Activated naive CD8-positive, alpha-beta T cell treated with anti-CD3 and anti-CD28 coated beads for 36 hours (primary cell): ENCODE measurements at regions not wholly inside any gene's neighbourhood (a gene's known extent, or its start where the extent isn't known, plus 50 kb on each side); places are given as distances from the start of the nearest gene placed in this dataset.
A peak's percentile ranks its signal among the peaks of the same experiment; 100 is the strongest.

ENCODE experiments used
- DNase-seq: peaks from one replicate; pipeline ENCODE4 v3.0.0; 2021
- H3K27ac Mint-ChIP-seq: one replicate; pipeline ENCODE4 v1.8.0; 2022; ENCODE audit warnings: mild to moderate bottlenecking, moderate library complexity, mixed read lengths
- H3K27me3 Mint-ChIP-seq: one replicate; pipeline ENCODE4 v1.8.0; 2022; ENCODE audit warnings: mild to moderate bottlenecking, mixed read lengths
- H3K36me3 Mint-ChIP-seq: one replicate; pipeline ENCODE4 v1.8.0; 2021; ENCODE audit warnings: mild to moderate bottlenecking, mixed read lengths
- H3K4me1 Mint-ChIP-seq: one replicate; pipeline ENCODE4 v1.8.0; 2021; ENCODE audit warnings: mixed read lengths
- H3K4me3 Mint-ChIP-seq: one replicate; pipeline ENCODE4 v1.8.0; 2022; ENCODE audit warnings: mild to moderate bottlenecking, moderate library complexity, mixed read lengths
- H3K9me3 Mint-ChIP-seq: one replicate; pipeline ENCODE4 v1.8.0; 2022; ENCODE audit warnings: mixed read lengths

DNA sequence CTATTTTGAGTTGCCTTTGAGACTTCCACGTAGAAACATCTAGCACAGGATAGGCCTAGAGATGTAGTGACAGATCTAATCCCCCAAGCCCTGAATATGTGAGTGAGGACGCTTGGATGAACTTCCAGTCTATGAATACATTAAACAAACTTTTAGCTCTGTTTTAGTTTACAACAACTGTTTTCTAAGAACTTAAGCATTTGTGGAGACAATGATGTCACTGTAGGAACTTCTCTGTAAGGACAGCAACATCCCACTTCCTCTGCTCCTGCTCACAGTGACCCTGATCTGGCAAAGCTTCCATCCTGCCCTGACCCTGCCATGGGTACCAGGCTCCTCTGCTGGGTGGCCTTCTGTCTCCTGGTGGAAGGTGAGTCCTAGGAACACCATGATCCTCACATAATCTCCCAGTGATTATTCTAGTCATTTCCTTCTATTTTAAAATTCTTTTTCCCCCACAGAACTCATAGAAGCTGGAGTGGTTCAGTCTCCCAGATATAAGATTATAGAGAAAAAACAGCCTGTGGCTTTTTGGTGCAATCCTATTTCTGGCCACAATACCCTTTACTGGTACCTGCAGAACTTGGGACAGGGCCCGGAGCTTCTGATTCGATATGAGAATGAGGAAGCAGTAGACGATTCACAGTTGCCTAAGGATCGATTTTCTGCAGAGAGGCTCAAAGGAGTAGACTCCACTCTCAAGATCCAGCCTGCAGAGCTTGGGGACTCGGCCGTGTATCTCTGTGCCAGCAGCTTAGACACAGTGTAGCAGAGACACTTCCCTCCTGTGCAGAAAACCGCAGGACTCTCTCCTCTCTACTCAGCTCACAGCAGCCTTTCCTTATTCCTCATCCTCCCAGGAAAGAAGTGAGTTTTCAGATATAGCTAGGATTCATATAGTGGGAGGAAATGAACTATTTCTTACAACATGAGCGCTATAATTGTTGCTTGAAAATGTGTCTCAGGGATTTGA is 194.4 kb upstream of the PRSS1 start:
- H3K9me3 Mint-ChIP-seq, result no peaks in the 10 kb centered on the region
- no peak overlapping the region for H3K4me3 Mint-ChIP-seq
- no peaks in the 10 kb centered on the region for H3K36me3 Mint-ChIP-seq
- peaks cover 7% of the 10 kb centered on the region for H3K27me3 Mint-ChIP-seq
- H3K4me1 Mint-ChIP-seq, result peaks cover 2% of the 10 kb centered on the region
- DNase-seq, result no peak
- no peak overlapping the region for H3K27ac Mint-ChIP-seq

DNA sequence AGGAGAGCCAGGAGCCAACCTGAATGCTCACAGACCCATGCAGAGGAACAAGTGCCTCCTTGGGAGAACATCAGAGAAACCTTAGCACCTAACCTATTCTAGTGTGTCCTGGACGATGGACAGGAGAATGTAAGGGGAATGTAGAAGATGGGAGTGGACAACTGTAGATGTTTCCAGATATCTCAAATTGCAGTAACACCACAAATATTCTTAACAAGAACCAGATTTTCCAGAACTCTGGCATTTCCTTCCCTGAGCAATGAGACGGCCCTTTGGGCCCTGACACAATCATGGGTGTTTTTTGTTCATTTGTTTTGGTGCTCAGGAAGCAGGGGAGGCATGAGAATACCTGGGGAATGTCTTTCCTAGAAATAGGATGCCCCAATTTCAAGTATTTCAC is 196.1 kb upstream of the PRSS1 start:
- Mint-ChIP-seq H3K27me3 (peaks cover 3% of the 10 kb centered on the region), H3K4me1 (peaks cover 2% of the 10 kb centered on the region), H3K27ac (no peak overlapping the region), H3K4me3 (no peak overlapping the region), H3K36me3 (no peaks in the 10 kb centered on the region), H3K9me3 (no peaks in the 10 kb centered on the region)
- no peak for DNase-seq

DNA sequence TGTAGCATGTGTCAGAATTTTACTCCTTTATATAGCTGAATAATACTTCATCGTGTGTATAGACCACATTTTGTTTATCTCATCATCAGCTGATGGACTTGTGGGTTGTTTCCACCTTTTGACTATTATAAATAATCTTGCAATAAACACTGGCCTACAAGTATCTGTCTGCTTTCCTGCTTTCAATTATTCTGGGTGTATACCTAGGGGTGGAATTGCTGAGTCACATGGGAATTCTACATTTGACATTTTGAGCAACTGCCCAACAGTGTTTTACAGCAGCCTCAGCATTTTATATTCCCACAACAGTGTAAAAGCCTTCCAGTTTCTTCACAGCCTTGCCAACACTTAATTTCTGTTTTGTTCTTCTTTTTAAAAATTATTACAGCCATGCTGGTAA is 200.3 kb upstream of the PRSS1 start:
- no peak for DNase-seq
- Mint-ChIP-seq H3K4me3 (no peak overlapping the region), H3K36me3 (no peaks in the 10 kb centered on the region), H3K27ac (no peak overlapping the region), H3K27me3 (no peaks in the 10 kb centered on the region), H3K4me1 (no peaks in the 10 kb centered on the region), H3K9me3 (no peaks in the 10 kb centered on the region)

DNA sequence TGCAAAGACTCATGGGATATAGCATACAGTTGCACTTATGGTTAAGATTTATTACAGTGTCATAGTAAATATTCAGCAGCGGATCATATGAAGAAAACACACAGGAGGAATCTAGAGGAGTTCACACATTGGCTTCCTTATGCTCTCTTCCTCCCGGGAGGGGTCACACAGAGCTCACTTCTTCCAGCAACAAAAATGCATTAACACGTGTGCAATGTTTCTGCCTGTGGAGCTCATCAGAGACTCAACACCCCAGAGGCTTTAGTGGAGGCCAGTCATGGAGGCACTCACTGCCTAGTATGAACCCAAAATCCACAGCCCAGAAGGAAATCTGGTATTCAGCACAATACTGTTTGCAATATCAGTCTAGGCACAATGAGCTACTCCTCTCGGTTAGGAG is 202.8 kb upstream of the PRSS1 start:
- H3K9me3 Mint-ChIP-seq, result no peaks in the 10 kb centered on the region

DNA sequence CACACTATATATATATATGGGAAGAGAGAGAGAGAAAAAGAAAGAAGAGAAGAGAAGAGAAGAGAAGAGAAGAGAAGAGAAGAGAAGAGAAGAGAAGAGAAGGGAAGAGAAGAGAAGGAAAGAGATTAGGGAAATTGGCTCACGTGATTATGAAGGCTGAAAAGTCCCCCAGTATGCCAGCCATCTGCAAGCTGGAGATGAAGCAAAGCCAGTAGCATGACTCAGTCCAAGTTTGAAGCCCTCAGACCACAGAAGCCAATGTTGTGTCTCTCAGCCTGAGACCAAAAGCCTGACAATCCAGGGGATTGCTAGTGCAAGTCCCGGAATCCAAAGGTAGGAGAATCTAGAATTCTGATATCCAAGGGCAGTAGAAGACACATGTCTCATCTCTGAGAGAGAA is 206.3 kb upstream of the PRSS1 start:
- Mint-ChIP-seq H3K27me3 (no peaks in the 10 kb centered on the region), H3K4me1 (peaks cover 14% of the 10 kb centered on the region), H3K27ac (no peak overlapping the region), H3K4me3 (no peak overlapping the region), H3K9me3 (no peaks in the 10 kb centered on the region), H3K36me3 (no peaks in the 10 kb centered on the region)
- DNase-seq, result no peak

More for the DNA sequence above, 202.8 kb upstream of the PRSS1 start:
- Mint-ChIP-seq H3K36me3 (no peaks in the 10 kb centered on the region), H3K4me3 (no peak overlapping the region), H3K27ac (no peak overlapping the region), H3K4me1 (no peaks in the 10 kb centered on the region), H3K27me3 (no peaks in the 10 kb centered on the region)
- DNase-seq, result no peak

DNA sequence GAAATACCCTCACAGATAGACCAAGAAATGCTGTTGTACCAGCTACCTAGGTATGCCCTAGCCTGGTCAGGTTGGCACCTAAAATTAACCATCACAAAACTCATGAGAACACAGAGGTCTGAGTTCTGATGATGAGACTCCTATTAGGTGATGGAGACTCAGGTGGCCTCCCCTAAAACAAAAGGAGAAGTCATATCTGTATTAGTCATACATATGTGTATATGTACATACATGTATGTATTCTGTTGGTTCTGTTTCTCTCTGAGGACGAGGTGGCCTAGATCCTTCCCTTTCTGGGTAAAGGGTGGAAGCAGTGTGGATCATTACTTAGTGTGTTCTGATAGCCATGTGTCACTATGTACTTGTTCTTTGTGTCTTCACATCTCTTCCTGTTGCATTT is 207.2 kb upstream of the PRSS1 start:
- H3K9me3 Mint-ChIP-seq, result no peaks in the 10 kb centered on the region
- no peaks in the 10 kb centered on the region for H3K27me3 Mint-ChIP-seq

DNA sequence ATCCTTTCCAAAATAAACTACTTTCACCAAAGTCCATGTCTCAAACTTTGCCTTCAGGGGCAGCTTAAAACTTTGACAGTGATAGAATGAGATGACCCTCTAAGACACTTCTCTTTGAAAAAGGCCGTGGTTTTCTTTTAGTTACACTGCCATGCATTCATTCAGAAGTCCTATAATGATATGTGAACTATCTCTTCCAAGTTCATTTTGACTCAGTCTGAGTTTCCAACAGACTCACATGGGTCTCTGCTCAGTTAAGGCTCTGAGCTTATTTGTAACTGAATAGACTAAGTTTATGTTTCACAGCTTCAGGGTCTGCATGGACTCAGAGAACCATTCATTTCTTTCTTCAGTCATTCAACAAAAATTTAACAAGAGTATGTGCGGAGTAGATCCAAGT is 208.9 kb upstream of the PRSS1 start:
- H3K4me3 Mint-ChIP-seq, result no peak overlapping the region
- no peak for DNase-seq

More for the DNA sequence above, 207.2 kb upstream of the PRSS1 start:
- no peak overlapping the region for H3K4me3 Mint-ChIP-seq
- H3K36me3 Mint-ChIP-seq, result no peaks in the 10 kb centered on the region
- H3K4me1 Mint-ChIP-seq, result peaks cover 14% of the 10 kb centered on the region
- no peak overlapping the region for H3K27ac Mint-ChIP-seq
- DNase-seq, result no peak

DNA sequence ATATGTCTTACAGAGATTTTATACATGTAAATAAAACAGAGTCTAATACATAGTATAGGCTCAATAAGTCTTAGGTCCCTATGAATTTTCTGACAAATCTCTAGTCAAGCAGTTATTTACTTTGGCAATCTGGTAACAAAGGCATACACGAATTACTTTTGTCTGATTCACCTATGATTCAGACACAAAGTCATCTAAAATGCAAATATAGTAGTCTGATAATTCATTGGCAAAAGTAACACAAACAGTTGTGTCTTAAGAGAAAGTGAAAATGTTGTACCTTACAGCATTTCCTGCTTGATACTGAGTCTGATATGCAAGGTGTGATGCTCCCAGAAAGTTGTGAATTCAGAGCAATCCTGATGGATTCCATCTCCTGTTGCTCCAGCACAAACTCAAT is 209.4 kb upstream of the PRSS1 start:
- DNase-seq, result no peak
- H3K36me3 Mint-ChIP-seq, result no peaks in the 10 kb centered on the region
- peaks cover 24% of the 10 kb centered on the region for H3K4me1 Mint-ChIP-seq
- H3K27me3 Mint-ChIP-seq, result no peaks in the 10 kb centered on the region
- no peaks in the 10 kb centered on the region for H3K9me3 Mint-ChIP-seq
- H3K27ac Mint-ChIP-seq, result peak overlapping the region; percentile 62
- no peak overlapping the region for H3K4me3 Mint-ChIP-seq

More for the DNA sequence above, 208.9 kb upstream of the PRSS1 start:
- Mint-ChIP-seq H3K9me3 (no peaks in the 10 kb centered on the region), H3K27ac (peak overlapping the region; percentile 62), H3K27me3 (no peaks in the 10 kb centered on the region), H3K36me3 (no peaks in the 10 kb centered on the region), H3K4me1 (peaks cover 20% of the 10 kb centered on the region)

DNA sequence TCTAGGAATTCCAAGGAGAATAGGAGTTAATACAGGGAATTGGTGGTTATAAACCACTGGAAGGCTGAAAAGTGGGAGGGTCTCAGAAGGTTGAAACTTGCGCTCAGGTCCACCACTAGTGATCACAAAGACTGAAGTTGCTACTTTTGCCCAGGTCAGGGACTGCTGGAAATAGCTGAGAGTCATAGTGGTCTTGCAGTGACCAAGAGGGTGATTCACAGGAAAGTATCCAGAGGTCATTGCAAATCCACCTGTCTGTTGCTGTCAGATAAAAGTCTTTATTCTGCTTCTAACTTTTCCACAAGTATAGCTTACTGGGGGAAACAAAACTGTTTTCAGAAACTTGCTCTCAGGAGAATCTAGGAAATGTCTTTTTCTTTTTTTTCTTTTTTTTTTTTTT is 211.5 kb upstream of the PRSS1 start:
- Mint-ChIP-seq H3K27ac (no peak overlapping the region), H3K4me3 (no peak overlapping the region), H3K27me3 (no peaks in the 10 kb centered on the region), H3K36me3 (no peaks in the 10 kb centered on the region), H3K4me1 (peaks cover 25% of the 10 kb centered on the region), H3K9me3 (no peaks in the 10 kb centered on the region)
- no peak for DNase-seq

DNA sequence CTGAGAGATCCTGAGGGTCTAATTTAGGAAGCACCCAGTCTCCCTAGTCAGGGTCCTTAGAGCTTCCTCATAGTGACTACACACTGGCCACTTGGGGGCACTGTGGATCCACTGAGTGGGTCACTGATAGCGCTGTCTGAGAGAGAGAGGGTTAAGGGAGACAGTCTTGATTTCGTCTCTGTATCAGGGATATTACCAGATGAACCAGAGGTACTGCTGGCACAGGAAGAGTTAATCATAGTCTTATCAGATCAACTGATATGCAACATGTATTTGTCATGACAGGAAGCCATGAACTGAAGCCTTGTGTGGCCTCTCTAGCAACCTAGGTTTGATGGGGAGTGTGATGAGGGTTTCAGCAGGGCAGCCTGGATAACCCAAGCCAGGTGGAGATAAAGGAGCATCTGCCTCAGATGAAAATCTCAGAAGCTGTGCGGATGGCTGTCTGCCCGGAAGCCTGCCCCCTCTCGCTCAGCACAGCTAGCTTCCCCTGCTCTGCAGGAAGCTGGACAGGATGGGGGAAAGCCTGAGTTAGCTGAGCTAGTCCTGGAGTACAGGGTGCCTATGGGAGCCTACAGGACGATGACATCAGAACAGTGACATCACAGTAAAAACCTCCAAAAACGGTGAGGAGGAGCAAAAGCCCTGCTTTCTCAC is 214.0 kb upstream of the PRSS1 start:
- DNase-seq, result peak; percentile 77
- peaks cover 22% of the 10 kb centered on the region for H3K4me1 Mint-ChIP-seq
- peak overlapping the region; percentile 69 for H3K4me3 Mint-ChIP-seq
- no peaks in the 10 kb centered on the region for H3K9me3 Mint-ChIP-seq
- H3K27ac Mint-ChIP-seq, result peak overlapping the region; percentile 76
- no peaks in the 10 kb centered on the region for H3K36me3 Mint-ChIP-seq
- H3K27me3 Mint-ChIP-seq, result no peaks in the 10 kb centered on the region

DNA sequence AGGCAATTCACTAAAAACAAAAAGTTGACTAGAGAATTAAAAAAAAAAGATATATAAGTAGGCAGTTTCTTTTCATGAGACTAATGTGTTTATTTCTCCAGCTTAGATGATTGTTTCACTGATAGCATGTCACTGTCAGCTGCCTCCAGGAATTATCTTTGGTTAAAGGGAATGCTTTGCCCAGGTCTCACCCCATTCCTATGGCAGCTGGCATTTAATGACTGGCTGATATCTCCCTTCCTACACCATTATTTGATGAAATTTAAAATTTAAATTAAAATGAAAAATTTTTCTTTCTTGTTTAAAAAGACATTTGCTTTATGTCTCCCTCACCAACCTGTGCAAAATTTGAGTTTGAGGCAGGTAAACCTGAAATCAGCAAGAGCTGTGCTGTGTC is 214.5 kb upstream of the PRSS1 start:
- Mint-ChIP-seq H3K27ac (no peak overlapping the region), H3K4me1 (peaks cover 17% of the 10 kb centered on the region), H3K36me3 (no peaks in the 10 kb centered on the region), H3K9me3 (no peaks in the 10 kb centered on the region), H3K4me3 (no peak overlapping the region), H3K27me3 (no peaks in the 10 kb centered on the region)
- DNase-seq, result no peak

DNA sequence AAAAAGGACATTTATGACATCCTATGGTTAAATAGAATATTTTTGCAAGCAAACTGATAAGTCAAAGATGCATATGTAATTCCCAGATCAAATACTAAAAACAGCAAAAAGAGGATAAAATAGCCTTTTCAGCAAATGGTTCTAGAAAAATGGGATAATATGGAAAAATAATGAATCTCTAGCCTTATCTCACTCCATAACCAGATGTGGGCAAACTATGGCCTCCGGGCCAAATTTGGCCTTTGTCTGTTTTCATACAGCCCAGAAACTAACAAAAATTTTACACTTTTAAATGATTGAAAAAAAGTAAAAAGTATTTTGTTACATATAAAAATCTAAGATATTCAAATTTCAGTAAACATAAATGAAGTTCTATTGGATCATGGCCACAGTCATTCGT is 215.4 kb upstream of the PRSS1 start:
- H3K36me3 Mint-ChIP-seq, result no peaks in the 10 kb centered on the region
- DNase-seq, result no peak
- H3K27me3 Mint-ChIP-seq, result no peaks in the 10 kb centered on the region
- peaks cover 12% of the 10 kb centered on the region for H3K4me1 Mint-ChIP-seq
- H3K27ac Mint-ChIP-seq, result no peak overlapping the region
- no peaks in the 10 kb centered on the region for H3K9me3 Mint-ChIP-seq
- no peak overlapping the region for H3K4me3 Mint-ChIP-seq

DNA sequence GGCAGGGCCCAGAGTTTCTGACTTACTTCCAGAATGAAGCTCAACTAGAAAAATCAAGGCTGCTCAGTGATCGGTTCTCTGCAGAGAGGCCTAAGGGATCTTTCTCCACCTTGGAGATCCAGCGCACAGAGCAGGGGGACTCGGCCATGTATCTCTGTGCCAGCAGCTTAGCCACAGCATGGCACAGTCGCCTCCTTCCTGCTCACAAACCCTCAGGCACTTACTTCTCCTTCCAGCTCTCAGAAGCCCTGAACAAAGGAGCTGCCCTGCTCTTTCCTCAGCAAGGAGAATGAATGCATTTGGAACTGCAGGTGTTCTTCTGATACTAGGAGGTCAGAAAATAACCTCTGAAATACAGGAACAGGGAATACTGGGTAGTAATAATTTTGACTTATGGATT is 219.7 kb upstream of the PRSS1 start:
- Mint-ChIP-seq H3K36me3 (no peaks in the 10 kb centered on the region), H3K4me3 (peak overlapping the region; percentile 66), H3K27ac (peak overlapping the region; percentile 51), H3K9me3 (no peaks in the 10 kb centered on the region), H3K4me1 (no peaks in the 10 kb centered on the region), H3K27me3 (no peaks in the 10 kb centered on the region)
- no peak for DNase-seq

DNA sequence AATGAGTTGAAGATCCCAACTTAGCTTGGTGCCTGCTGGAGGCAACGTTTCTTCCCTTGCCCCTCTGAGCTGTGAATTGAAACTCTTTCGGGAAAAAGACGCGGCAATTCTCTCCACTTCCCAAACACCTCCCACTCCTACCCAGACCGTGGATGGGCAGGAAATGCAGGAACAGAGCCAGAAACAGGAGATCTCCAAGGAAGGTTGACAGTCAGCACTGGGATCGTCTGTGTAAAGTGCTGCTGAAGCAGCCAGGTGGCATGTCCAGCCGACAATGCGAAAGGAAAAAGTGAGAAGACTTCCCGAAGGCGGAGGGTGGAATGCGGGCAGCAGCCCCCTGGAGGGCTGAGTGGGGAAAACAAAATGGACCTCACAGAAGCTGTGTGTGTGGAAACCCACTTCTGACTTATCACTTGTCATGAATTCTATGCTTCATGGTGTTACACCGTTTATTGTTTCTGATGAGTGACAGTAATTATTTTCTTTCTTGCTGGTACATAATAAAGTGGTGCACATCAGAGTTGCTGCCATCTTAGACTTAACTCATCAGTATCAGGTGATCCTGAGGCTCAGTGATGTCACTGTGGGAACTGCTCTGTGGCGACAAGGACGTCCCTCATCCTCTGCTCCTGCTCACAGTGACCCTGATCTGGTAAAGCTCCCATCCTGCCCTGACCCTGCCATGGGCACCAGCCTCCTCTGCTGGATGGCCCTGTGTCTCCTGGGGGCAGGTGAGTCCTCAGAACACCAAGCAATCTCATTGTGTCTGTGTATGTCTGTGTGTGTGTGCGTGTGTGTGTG is 220.5 kb upstream of the PRSS1 start:
- H3K27me3 Mint-ChIP-seq, result no peaks in the 10 kb centered on the region
- H3K36me3 Mint-ChIP-seq, result no peaks in the 10 kb centered on the region
- peak overlapping the region; percentile 65 for H3K27ac Mint-ChIP-seq
- peak overlapping the region; percentile 66 for H3K4me3 Mint-ChIP-seq
- DNase-seq, result no peak
- no peaks in the 10 kb centered on the region for H3K4me1 Mint-ChIP-seq
- H3K9me3 Mint-ChIP-seq, result no peaks in the 10 kb centered on the region

DNA sequence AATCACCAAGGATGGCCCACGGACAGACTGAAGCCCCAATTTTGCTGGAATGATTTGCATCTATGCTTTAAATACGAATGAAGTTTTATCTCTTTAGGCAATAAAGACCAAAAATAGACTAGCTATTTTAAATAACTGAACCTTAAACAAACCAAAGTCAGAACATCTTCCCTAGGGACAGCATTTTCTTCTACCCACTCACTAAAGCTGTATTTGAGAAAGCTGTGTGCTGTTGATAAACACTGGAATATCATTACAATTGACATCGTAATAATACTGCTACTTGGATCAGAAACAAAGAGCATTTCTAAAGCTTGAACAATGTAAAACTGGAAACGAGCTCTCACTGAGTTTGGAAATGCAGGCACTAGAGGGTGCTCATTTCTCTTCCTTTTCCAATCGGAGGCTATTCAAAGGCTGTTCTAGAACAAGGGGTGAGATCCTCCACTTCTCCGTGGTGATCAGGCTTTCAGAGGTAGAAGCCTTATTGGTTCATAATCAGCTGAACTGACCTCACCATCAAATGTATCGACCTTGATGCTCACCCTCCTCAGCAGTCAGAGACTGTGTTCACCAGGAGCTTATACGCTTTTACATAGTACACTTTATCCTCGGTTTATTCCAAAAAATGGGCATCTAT is 225.3 kb upstream of the PRSS1 start:
- Mint-ChIP-seq H3K27me3 (no peaks in the 10 kb centered on the region), H3K27ac (no peak overlapping the region), H3K4me1 (peaks cover 8% of the 10 kb centered on the region), H3K36me3 (no peaks in the 10 kb centered on the region), H3K4me3 (no peak overlapping the region), H3K9me3 (no peaks in the 10 kb centered on the region)
- DNase-seq, result no peak
